B cell (primary cell): ENCODE measurements at regions not wholly inside any gene's neighbourhood (a gene's known extent, or its start where the extent isn't known, plus 50 kb on each side); places are given as distances from the start of the nearest gene placed in this dataset.

Experiments
- EZH2 ChIP-seq: IDR thresholded peaks from 2 replicates; pipeline ENCODE4 v1.6.1; 2012; ENCODE audit warnings: borderline replicate concordance, low read depth, mild to moderate bottlenecking, moderate library complexity, low read length; ENCODE audit not compliant: insufficient read depth, poor library complexity, severe bottlenecking
- TF ChIP-seq, protein P1 (sequence below): fragments of 200-600 bp; IDR thresholded peaks from one replicate; pipeline ENCODE4 v1.8.0; 2022; ENCODE audit warnings: antibody characterized with exemption, mild to moderate bottlenecking

DNA sequence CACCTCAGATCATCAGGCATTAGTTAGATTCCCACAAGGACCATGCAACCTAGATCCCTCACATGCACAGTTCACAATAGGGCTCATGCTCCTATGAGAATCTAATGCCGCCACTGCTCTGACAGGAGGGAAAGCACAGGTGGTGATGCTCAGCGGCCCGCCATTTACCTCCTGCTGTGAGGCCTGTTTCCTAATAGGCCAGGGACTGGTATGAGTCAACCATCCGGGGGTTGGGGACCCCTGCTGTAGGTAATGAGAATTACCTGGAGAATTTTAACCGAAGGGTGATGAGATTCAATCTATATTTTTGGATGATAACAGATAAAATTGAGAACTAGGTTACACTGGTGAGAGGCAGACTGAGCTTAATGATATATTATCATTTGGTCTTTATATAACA is 101.4 kb downstream of the LACC1 start:
- TF ChIP-seq, protein P1, sequence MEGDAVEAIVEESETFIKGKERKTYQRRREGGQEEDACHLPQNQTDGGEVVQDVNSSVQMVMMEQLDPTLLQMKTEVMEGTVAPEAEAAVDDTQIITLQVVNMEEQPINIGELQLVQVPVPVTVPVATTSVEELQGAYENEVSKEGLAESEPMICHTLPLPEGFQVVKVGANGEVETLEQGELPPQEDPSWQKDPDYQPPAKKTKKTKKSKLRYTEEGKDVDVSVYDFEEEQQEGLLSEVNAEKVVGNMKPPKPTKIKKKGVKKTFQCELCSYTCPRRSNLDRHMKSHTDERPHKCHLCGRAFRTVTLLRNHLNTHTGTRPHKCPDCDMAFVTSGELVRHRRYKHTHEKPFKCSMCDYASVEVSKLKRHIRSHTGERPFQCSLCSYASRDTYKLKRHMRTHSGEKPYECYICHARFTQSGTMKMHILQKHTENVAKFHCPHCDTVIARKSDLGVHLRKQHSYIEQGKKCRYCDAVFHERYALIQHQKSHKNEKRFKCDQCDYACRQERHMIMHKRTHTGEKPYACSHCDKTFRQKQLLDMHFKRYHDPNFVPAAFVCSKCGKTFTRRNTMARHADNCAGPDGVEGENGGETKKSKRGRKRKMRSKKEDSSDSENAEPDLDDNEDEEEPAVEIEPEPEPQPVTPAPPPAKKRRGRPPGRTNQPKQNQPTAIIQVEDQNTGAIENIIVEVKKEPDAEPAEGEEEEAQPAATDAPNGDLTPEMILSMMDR, result no peak
- TF ChIP-seq EZH2, result no peak
